HG02610 (cell line): ENCODE measurements at regions not wholly inside any gene's neighbourhood (a gene's known extent, or its start where the extent isn't known, plus 50 kb on each side); places are given as distances from the start of the nearest gene placed in this dataset.
"Not testable (repeated sequence)": the region's sequence is repeated elsewhere in the genome, so short reads cannot be mapped to it uniquely, and the experiment has no call there.

ENCODE experiments used
- ATAC-seq: cut with Tn5 transposase; IDR thresholded peaks from one replicate; pipeline ENCODE4 v1.9.1; 2021; ENCODE audit warnings: mild to moderate bottlenecking, moderate library complexity; ENCODE audit not compliant: unreplicated experiment

DNA sequence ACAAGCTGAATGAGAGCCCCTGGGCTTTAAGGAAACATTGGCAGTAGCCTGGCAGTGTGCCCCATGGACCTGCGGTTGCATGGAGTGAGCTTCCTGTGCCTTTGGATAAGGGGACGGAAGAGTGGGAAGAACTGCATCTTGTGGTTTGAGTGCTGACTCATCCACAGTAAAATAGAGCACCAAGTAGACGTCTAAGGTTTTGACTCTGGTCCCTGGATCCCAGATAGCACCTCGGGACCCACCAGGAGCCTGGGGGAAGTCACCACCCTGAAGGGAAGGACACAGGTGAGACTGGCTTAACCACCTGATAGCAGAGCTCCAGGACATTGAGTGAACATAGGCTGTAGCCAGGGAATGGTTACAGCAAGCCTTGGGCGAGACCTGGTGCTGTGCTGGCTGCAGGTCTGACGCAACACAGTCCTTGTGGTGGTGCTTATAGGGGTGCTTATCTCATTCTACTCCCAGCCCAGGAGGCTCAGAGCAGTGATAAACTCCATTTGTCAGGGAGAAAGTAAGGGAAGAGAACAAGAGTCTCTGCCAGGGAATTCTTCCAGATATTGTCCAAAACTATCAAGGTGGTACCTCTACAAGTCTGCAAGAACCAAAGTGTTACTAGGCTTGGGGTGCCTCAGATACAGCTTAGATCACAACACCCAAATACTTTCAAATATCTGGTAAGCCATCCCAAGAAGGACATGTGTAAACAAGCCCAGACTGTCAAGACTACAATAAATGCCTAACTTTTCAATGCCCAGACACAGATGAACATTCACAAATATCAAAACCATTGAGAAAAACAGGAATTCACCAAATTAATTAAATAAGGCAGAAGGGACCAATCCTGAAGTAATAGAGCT lies 123.6 kb upstream of the TET2 start:
- ATAC-seq, result no peak

GRCh38 chr4:105023668-105024055 lies 123.0 kb upstream of the TET2 start:
- no peak for ATAC-seq

DNA sequence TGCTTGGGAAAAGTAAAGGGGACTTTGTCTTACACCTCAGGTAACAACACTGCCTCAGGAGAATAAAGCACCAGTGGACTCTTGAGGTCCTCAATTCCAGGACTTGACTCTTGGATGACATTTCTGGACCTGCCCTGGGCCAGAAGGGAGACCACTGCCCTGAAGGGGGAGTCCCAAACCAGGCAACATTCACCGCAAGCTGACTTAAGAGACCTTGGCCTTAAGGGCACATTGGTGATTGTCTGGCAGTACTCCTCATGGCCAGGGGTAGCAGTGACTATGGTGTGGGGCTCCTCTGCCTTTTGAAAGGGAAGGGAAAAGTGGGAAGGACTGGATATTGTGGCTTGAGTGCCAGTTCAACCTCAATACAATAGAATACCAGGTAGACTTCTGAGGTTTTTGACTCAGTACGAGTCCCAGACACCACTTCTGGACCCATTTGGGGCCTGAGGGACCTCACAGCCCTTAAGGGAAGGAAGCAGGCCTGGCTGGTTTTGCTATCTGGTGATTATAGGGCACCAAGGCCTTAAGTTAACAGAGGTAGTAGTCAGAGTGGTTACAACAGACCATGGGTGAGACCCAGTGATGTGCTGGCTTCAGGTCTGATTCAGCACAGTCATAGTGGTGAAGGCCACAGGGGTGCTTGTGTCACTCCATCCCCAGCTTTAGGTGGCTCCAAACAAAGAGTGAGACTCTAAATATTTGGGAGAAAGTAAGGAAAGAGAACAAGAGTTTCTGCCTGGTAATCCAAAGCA lies 121.2 kb upstream of the TET2 start:
- ATAC-seq, result no peak

GRCh38 chr4:105036991-105037390 lies 109.7 kb upstream of the TET2 start:
- no peak for ATAC-seq

DNA sequence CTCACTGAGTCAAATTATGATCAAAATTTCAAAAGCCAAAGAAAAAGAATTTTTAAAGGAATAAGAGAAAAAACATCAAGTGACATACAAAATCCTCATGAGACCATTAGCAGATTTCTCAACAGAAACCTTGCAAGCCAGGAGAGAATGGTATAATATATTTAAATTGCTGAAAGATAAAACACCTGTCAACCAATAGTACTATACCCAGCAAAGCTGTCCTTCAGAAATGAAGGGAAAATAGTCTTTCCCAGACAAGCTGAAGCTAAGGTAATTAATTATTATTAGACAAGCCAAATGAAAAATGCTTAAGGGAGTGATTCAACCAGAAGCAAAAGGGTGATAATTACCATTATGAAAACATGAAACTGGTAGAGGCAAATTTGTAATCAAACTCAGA lies 104.2 kb upstream of the TET2 start:
- ATAC-seq, result no peak

- no peak for ATAC-seq
Observed at GRCh38 chr4:105050896-105051295, 95.8 kb upstream of the TET2 start.

- peak; percentile 30 for ATAC-seq
Observed at GRCh38 chr4:105057370-105058105, 89.1 kb upstream of the TET2 start.

- ATAC-seq, result peak; percentile 18
Observed at GRCh38 chr4:105058177-105058812, 88.4 kb upstream of the TET2 start.

DNA sequence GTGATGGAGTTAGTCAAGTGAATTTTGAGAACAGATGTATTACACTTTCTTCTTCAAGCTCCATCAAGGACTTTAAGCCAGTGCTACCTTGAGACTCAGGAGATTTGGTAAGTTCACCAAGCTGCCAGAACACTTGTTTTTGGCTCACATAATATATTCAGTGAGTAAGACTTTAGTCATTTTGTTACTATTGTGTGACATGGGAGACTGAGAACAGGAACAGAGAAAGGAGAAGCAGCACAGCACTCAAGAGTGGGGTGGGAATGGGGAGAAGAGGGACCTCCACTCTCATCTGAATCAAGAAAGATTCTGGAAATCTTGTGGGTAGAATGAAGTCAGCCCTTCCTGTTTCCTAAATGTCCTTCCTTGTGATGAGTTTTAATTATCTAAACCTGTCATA lies 87.3 kb upstream of the TET2 start:
- ATAC-seq, result peak; percentile 35

DNA sequence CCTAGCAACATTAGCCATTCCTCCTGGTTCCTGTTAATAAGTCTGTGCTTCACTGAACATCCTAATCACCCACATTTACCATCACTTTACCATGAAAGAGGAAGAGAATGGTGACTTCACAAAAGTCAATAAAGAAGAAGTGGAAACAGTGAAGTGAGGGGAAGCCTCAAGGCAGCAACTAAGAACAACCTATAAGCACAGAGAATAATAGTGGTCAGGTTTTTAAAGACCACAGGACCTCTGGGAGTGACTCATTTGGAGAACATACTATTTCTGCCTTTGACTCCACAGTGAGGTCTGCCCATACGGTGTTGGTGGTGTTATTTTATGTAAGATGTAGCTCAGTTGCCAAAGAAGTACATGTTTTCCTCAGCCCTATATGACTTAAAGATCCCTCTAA lies 86.0 kb upstream of the TET2 start:
- ATAC-seq, result peak; percentile 80

GRCh38 chr4:105061136-105061696 lies 85.5 kb upstream of the TET2 start:
- ATAC-seq, result peak; percentile 24

- ATAC-seq, result no peak
Observed at GRCh38 chr4:105061731-105062130, 84.9 kb upstream of the TET2 start.

- no peak for ATAC-seq
Observed at GRCh38 chr4:105066401-105066800, 80.3 kb upstream of the TET2 start.

DNA sequence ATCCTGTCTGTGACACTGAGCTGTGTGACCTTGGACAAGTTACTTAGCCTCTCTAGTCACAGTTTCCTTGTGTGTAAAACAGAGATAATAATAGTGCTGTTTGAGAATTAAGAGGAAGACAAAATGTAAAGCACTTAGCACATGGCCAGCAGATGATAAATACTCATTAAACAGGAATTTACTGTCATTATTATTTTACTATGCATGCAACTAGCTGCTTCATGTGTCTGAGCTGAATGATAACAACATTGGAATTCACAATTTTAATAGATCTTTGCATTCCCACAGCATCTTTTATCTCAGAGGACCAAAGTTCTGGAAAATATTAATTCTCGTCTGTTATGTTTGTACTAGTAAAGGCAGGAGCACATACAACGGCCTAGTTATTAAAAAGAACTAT lies 79.2 kb upstream of the TET2 start:
- no peak for ATAC-seq

GRCh38 chr4:105067946-105068345 lies 78.7 kb upstream of the TET2 start:
- ATAC-seq, result no peak

- no peak for ATAC-seq
Observed at GRCh38 chr4:105068516-105068915, 78.2 kb upstream of the TET2 start.

DNA sequence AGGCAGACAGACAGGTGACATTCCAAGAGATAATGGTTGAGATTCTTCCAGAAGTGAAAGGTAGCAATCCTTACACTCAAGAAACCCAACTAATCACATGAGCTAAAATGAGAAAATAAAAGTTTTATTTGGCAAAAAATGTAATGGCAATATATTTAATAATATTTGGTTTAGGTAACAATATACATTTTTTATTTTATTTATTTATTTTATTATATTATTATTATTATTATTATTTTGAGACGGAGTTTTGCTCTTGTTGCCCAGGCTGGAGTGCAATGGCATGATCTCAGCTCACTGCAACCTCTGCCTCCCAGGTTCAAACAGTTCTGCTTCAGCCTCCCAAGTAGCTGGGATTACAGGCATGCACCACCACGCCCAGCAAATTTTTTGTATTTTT lies 74.6 kb upstream of the TET2 start:
- not testable (repeated sequence) for ATAC-seq

- no peak for ATAC-seq
Observed at GRCh38 chr4:105074097-105074496, 72.6 kb upstream of the TET2 start.

DNA sequence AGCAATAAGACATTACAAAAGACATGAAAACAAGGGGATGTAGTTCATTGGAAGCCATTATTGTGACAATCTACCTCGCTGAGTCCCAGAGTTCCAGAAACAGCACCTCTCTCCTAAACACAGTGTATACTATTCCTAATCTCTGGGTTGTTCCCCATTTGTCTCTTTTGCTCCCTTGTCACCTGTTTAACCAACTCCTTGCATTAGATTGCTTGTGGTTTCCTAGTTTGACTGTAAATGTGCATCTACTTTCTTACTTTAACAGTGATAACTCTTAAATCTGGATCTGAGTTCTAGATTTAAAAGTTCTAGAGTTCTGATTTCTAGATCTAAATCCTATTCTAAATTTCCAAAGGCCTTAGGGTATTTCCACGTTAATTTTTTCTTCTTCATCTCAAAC lies 71.6 kb upstream of the TET2 start:
- ATAC-seq, result peak; percentile 53

GRCh38 chr4:105088110-105088879 lies 58.4 kb upstream of the TET2 start:
- no peak for ATAC-seq
